PFSK-1 (cell line): ENCODE measurements at regions not wholly inside any gene's neighbourhood (a gene's known extent, or its start where the extent isn't known, plus 50 kb on each side); places are given as distances from the start of the nearest gene placed in this dataset.

Source experiments
- FOXP2 ChIP-seq: optimal IDR thresholded peaks from 2 replicates; pipeline ENCODE3; 2011; ENCODE audit warnings: borderline replicate concordance, control low read depth, inconsistent platforms; ENCODE audit not compliant: insufficient read depth; ENCODE audit errors: extremely low read length, extremely low read depth
- POLR2AphosphoS5 ChIP-seq: IDR thresholded peaks from 2 replicates; pipeline ENCODE4 v1.6.1; 2012; ENCODE audit warnings: low read depth, mild to moderate bottlenecking, control low read depth, low read length, moderate library complexity
- SIN3A ChIP-seq: IDR thresholded peaks from 2 replicates; pipeline ENCODE4 v1.6.1; 2012; ENCODE audit warnings: mild to moderate bottlenecking, low read length, moderate library complexity, borderline replicate concordance; ENCODE audit not compliant: insufficient read depth
- TAF1 ChIP-seq: IDR thresholded peaks from 2 replicates; pipeline ENCODE4 v1.6.1; 2012; ENCODE audit warnings: low read length, control low read depth, borderline replicate concordance; ENCODE audit not compliant: insufficient read depth
- TF ChIP-seq, protein P1 (sequence below), 2 experiments: IDR thresholded peaks; 2 replicates each; pipeline versions ENCODE4 v1.6.1 to v1.8.0; 2011 to 2012; ENCODE audit warnings: low read depth in 2 of 2, low read length in 2 of 2, control low read depth in 1 of 2, inconsistent platforms in 1 of 2, mild to moderate bottlenecking in 1 of 2, moderate library complexity in 1 of 2; ENCODE audit not compliant: insufficient read depth in 1 of 2

DNA sequence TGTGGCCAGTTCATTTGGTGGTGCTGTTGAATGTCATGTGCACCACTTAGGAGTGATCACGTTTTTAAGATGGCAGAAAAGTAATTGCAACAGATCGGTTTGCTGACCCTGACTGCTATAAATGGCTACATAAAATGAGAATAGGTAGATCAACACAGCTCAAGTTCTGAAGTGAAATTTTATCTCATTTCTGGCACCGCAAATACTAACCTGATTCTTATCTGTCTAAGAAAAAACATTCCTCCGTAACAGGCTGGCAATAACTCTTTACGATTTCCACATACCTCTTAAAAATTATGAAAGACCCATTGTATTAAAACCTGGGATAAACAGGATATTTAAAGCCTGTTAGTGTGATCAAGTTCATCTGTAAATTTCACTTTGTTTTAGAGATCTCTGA is 387.5 kb downstream of the PDGFC start:
- TF ChIP-seq POLR2AphosphoS5 (no peak), TAF1 (no peak), FOXP2 (no peak), SIN3A (no peak)
- TF ChIP-seq, protein P1, sequence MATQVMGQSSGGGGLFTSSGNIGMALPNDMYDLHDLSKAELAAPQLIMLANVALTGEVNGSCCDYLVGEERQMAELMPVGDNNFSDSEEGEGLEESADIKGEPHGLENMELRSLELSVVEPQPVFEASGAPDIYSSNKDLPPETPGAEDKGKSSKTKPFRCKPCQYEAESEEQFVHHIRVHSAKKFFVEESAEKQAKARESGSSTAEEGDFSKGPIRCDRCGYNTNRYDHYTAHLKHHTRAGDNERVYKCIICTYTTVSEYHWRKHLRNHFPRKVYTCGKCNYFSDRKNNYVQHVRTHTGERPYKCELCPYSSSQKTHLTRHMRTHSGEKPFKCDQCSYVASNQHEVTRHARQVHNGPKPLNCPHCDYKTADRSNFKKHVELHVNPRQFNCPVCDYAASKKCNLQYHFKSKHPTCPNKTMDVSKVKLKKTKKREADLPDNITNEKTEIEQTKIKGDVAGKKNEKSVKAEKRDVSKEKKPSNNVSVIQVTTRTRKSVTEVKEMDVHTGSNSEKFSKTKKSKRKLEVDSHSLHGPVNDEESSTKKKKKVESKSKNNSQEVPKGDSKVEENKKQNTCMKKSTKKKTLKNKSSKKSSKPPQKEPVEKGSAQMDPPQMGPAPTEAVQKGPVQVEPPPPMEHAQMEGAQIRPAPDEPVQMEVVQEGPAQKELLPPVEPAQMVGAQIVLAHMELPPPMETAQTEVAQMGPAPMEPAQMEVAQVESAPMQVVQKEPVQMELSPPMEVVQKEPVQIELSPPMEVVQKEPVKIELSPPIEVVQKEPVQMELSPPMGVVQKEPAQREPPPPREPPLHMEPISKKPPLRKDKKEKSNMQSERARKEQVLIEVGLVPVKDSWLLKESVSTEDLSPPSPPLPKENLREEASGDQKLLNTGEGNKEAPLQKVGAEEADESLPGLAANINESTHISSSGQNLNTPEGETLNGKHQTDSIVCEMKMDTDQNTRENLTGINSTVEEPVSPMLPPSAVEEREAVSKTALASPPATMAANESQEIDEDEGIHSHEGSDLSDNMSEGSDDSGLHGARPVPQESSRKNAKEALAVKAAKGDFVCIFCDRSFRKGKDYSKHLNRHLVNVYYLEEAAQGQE (IDR thresholded peaks at IDR 0.05; ENCODE audit: insufficient read depth in 1 of 2, low read depth in 2 of 2, low read length in 2 of 2): no peak

DNA sequence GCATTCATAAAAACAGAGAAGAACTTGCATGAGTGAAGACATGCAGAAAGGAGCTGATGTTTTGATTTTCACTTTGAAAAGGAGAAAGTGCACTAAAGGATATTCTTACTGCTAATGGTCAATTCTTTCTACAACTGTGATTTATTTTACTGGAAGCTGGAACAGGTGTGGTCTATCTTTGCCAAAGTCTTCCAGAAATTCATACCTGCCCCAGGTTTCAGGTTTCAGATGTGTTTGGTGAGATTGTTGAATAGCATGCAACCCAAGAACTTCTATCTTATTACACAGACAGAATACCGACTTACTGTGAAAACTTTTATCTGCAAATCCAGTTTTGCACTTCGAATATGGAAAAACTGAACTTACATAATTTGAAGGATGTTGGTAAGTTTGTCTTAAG is 388.3 kb downstream of the PDGFC start:
- no peak for TF ChIP-seq POLR2AphosphoS5
- no peak for TF ChIP-seq FOXP2
- TF ChIP-seq SIN3A: no peak
- TF ChIP-seq, protein P1 (IDR thresholded peaks at IDR 0.05; ENCODE audit: insufficient read depth in 1 of 2, low read depth in 2 of 2, low read length in 2 of 2): no peak
- no peak for TF ChIP-seq TAF1

DNA sequence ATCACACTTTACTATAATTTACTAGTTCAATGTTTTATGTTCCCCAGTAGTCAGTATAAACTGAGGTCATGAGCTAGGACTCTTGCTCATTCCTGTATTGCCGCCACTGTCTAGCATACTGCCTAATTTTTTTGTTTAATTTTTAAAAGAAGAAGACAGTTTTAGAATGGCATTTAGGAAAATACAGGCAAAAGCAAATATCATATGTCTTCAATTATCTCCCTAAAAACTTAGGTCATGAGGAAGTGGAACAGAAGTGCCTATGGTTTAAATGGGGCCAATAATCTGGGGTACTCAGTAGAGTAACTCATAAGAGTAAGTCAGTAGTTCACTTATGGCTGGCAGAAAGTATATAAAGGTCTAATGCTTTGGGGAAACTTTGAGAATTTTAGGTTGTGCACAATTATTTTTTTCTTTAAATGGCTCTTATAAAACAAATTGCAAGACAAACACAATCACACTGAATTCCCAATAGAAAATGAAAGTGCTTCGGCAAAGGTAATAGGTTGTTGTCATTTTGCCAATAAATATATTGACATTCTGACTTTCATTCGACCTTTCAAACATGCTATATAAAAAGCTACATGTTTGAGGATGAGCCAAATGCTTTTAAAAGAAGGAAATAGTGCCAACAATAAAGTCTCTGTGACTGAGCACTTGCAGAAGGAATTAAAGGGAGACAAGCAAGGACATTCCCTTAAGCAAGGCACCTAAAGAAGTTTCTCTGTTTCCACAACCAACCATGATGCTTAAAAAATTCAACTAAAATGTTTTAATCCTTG is 390.1 kb downstream of the PDGFC start:
- TF ChIP-seq, protein P1 (IDR thresholded peaks at IDR 0.05; ENCODE audit: insufficient read depth in 1 of 2, low read depth in 2 of 2, low read length in 2 of 2): no peak
- TF ChIP-seq SIN3A: no peak
- TF ChIP-seq TAF1: no peak
- no peak for TF ChIP-seq POLR2AphosphoS5
- no peak for TF ChIP-seq FOXP2

DNA sequence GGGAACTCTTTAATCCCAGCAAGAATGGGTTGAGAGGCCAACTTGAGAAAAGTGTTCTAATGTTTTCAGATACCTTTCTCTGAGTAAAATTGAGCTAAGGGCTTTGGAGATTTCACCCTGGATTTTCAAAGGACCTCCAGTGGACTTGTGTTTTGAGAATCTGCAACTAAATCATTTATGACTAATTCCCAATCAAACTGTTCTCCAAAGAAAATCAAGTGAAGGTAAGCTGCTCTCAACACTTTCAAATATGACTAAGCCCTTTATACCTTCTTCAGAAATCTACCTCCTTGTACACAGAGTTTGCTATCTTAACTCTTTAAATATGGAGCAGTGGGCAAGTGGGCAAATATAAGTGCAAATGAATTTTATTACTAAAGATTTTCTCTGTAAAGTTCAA is 392.9 kb downstream of the PDGFC start:
- TF ChIP-seq POLR2AphosphoS5: no peak
- no peak for TF ChIP-seq TAF1
- TF ChIP-seq, protein P1 (IDR thresholded peaks at IDR 0.05; ENCODE audit: insufficient read depth in 1 of 2, low read depth in 2 of 2, low read length in 2 of 2): no peak
- TF ChIP-seq SIN3A: no peak
- no peak for TF ChIP-seq FOXP2

DNA sequence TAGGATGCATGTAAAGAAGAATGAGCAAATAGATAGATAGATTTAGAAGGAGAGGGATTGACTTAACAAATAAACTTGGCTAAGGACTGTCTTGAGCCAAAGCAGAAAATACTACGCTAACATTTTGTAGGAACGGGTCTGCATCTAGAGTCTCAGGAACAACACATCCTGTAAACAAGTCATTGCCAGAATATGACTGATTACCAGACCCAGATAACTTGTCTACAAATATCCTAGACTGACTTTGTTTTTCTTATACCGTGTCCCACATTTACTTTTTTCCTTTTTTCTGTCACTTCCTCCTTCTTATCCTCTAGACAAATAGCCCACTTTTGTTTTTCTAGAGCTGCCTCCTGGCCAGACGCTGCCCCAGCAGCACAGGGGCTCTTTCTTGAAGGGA is 393.6 kb downstream of the PDGFC start:
- TF ChIP-seq POLR2AphosphoS5: no peak
- no peak for TF ChIP-seq SIN3A
- TF ChIP-seq, protein P1 (IDR thresholded peaks at IDR 0.05; ENCODE audit: insufficient read depth in 1 of 2, low read depth in 2 of 2, low read length in 2 of 2): no peak
- TF ChIP-seq TAF1: no peak
- TF ChIP-seq FOXP2: no peak
